ENCODE measurements at regions not wholly inside any gene's neighbourhood (a gene's known extent, or its start where the extent isn't known, plus 50 kb on each side); places are given as distances from the start of the nearest gene placed in this dataset.

- TF ChIP-seq, protein P1, sequence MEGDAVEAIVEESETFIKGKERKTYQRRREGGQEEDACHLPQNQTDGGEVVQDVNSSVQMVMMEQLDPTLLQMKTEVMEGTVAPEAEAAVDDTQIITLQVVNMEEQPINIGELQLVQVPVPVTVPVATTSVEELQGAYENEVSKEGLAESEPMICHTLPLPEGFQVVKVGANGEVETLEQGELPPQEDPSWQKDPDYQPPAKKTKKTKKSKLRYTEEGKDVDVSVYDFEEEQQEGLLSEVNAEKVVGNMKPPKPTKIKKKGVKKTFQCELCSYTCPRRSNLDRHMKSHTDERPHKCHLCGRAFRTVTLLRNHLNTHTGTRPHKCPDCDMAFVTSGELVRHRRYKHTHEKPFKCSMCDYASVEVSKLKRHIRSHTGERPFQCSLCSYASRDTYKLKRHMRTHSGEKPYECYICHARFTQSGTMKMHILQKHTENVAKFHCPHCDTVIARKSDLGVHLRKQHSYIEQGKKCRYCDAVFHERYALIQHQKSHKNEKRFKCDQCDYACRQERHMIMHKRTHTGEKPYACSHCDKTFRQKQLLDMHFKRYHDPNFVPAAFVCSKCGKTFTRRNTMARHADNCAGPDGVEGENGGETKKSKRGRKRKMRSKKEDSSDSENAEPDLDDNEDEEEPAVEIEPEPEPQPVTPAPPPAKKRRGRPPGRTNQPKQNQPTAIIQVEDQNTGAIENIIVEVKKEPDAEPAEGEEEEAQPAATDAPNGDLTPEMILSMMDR (IDR thresholded peaks at IDR 0.05; ENCODE audit: low read depth, low read length) = no peak
- no peak for TF ChIP-seq EZH2phosphoT487 (IDR thresholded peaks at IDR 0.05; ENCODE audit: low read depth)
Observed at GRCh38 chr6:118710616-118711015, 59.2 kb upstream of the CEP85L start.

Measured in OCI-LY3 (cell line).